GM18858 (cell line): ENCODE measurements at regions not wholly inside any gene's neighbourhood (a gene's known extent, or its start where the extent isn't known, plus 50 kb on each side); places are given as distances from the start of the nearest gene placed in this dataset.

Experiments used
- ATAC-seq: cut with Tn5 transposase; IDR thresholded peaks from one replicate; pipeline ENCODE4 v1.9.1; 2021; ENCODE audit not compliant: unreplicated experiment

GRCh38 chr7:41755096-41755495, 52.2 kb upstream of the INHBA start:
- ATAC-seq: no peak

GRCh38 chr7:41754046-41754445, 51.2 kb upstream of the INHBA start:
- ATAC-seq: no peak
